ENCODE measurements at regions not wholly inside any gene's neighbourhood (a gene's known extent, or its start where the extent isn't known, plus 50 kb on each side); places are given as distances from the start of the nearest gene placed in this dataset.

GRCh38 chr20:54723723-54724122 is 248.3 kb downstream of the DOK5 start:
- no peak for DNase-seq (ENCODE audit: low spot score)
- Histone ChIP-seq H4K20me1 (replicated peaks; ENCODE audit: insufficient read depth) (no peaks in the 10 kb centered on the region), H3F3A (replicated peaks; ENCODE audit: low read depth) (no peaks in the 10 kb centered on the region), H2AFZ (no peak overlapping the region), H3K27me3 (ENCODE audit: insufficient read depth) (no peaks in the 10 kb centered on the region), H3K27ac (ENCODE audit: low read depth) (no peak overlapping the region), H3K4me2 (no peak overlapping the region), H3K4me3 (no peak overlapping the region), H3K9me2 (ENCODE audit: insufficient read depth) (no peaks in the 10 kb centered on the region), H3K36me3 (ENCODE audit: insufficient read depth) (peaks cover 23% of the 10 kb centered on the region), H3K79me2 (replicated peaks; ENCODE audit: insufficient read depth) (no peaks in the 10 kb centered on the region), H3K4me1 (ENCODE audit: insufficient read depth) (no peaks in the 10 kb centered on the region)
- Mint-ChIP-seq H3K36me3 (ENCODE audit: low read depth) (peaks cover 25% of the 10 kb centered on the region; the same call in 1 of the 3 replicates), H3K4me3 (no peak overlapping the region), H3K27ac (no peak overlapping the region), H3K4me1 (no peaks in the 10 kb centered on the region), H3K27me3 (ENCODE audit: insufficient read depth, low read depth, poor library complexity) (peaks cover 3% of the 10 kb centered on the region), H3K9me3 (peaks cover 94% of the 10 kb centered on the region)
- ATAC-seq: no peak
- no peak for TF ChIP-seq STAT1 (IDR thresholded peaks at IDR 0.05; ENCODE audit: unreplicated experiment)
- TF ChIP-seq POLR2AphosphoS5 (IDR thresholded peaks at IDR 0.05; ENCODE audit: low read depth): no peak

- Mint-ChIP-seq H3K4me3 (no peak overlapping the region), H3K9me3 (peaks cover 86% of the 10 kb centered on the region)
- no peak for ATAC-seq
These were observed 242.6 kb downstream of the DOK5 start for GRCh38 chr20:54717983-54718382.

GRCh38 chr20:54716790-54717189 is 241.4 kb downstream of the DOK5 start:
- Mint-ChIP-seq H3K27me3 (ENCODE audit: insufficient read depth, low read depth, poor library complexity) (peaks cover 3% of the 10 kb centered on the region), H3K9me3 (peaks cover 86% of the 10 kb centered on the region), H3K27ac (no peak overlapping the region), H3K4me1 (no peaks in the 10 kb centered on the region), H3K36me3 (ENCODE audit: low read depth) (peaks cover 22% of the 10 kb centered on the region), H3K4me3 (no peak overlapping the region)
- Histone ChIP-seq H3K79me2 (replicated peaks; ENCODE audit: insufficient read depth) (no peaks in the 10 kb centered on the region), H3K4me1 (ENCODE audit: insufficient read depth) (no peaks in the 10 kb centered on the region), H3K36me3 (ENCODE audit: insufficient read depth) (peaks cover 14% of the 10 kb centered on the region), H3K4me2 (no peak overlapping the region), H3K27me3 (ENCODE audit: insufficient read depth) (no peaks in the 10 kb centered on the region), H4K20me1 (replicated peaks; ENCODE audit: insufficient read depth) (no peaks in the 10 kb centered on the region), H3K4me3 (no peak overlapping the region), H3F3A (replicated peaks; ENCODE audit: low read depth) (no peaks in the 10 kb centered on the region), H3K9me2 (ENCODE audit: insufficient read depth) (no peaks in the 10 kb centered on the region), H3K27ac (ENCODE audit: low read depth) (no peak overlapping the region), H2AFZ (no peak overlapping the region)
- ATAC-seq: no peak
- no peak for DNase-seq (ENCODE audit: low spot score)
- TF ChIP-seq STAT1 (IDR thresholded peaks at IDR 0.05; ENCODE audit: unreplicated experiment): no peak
- no peak for TF ChIP-seq ZNF462 (CRISPR knock-in tag; IDR thresholded peaks at IDR 0.05)
- no peak for TF ChIP-seq CTCF (conservative IDR thresholded peaks at IDR 0.05; ENCODE audit: low read depth in 2 of 2)
- no peak for TF ChIP-seq ZNF114 (CRISPR knock-in tag; IDR thresholded peaks at IDR 0.05)

More at GRCh38 chr20:54717983-54718382, 242.6 kb downstream of the DOK5 start:
- Mint-ChIP-seq H3K4me1 (no peaks in the 10 kb centered on the region), H3K27me3 (ENCODE audit: insufficient read depth, low read depth, poor library complexity) (peaks cover 3% of the 10 kb centered on the region), H3K27ac (no peak overlapping the region), H3K36me3 (ENCODE audit: low read depth) (peaks cover 20% of the 10 kb centered on the region)
- H3K4me3 ChIP-seq: no peak overlapping the region
- no peaks in the 10 kb centered on the region for H3K79me2 ChIP-seq (replicated peaks; ENCODE audit: insufficient read depth)
- H3K27me3 ChIP-seq (ENCODE audit: insufficient read depth): no peaks in the 10 kb centered on the region
- no peaks in the 10 kb centered on the region for H4K20me1 ChIP-seq (replicated peaks; ENCODE audit: insufficient read depth)
- no peak overlapping the region for H2AFZ ChIP-seq
- peaks cover 12% of the 10 kb centered on the region for H3K36me3 ChIP-seq (ENCODE audit: insufficient read depth)
- no peak for DNase-seq (ENCODE audit: low spot score)
- TF ChIP-seq NANOG (IDR thresholded peaks at IDR 0.05; ENCODE audit: borderline replicate concordance) (no peak), STAT1 (IDR thresholded peaks at IDR 0.05; ENCODE audit: unreplicated experiment) (no peak)
- no peaks in the 10 kb centered on the region for H3K4me1 ChIP-seq (ENCODE audit: insufficient read depth)
- no peaks in the 10 kb centered on the region for H3F3A ChIP-seq (replicated peaks; ENCODE audit: low read depth)
- no peak overlapping the region for H3K4me2 ChIP-seq
- H3K27ac ChIP-seq (ENCODE audit: low read depth): no peak overlapping the region
- H3K9me2 ChIP-seq (ENCODE audit: insufficient read depth): no peaks in the 10 kb centered on the region

All from GM23338 (cell line).